Endodermal cell (in vitro differentiated cells): ENCODE measurements at regions not wholly inside any gene's neighbourhood (a gene's known extent, or its start where the extent isn't known, plus 50 kb on each side); places are given as distances from the start of the nearest gene placed in this dataset.

Experiments used
- DNase-seq: peaks from one replicate; pipeline ENCODE4 v3.0.0-alpha.2; 2017
- H3K27ac ChIP-seq: 2 replicates; pipeline ENCODE4 v1.5.1; 2013; ENCODE audit warnings: mild to moderate bottlenecking, low read depth, low read length, moderate library complexity
- H3K27me3 ChIP-seq: 2 replicates; pipeline ENCODE4 v1.6.1; 2013; ENCODE audit warnings: mild to moderate bottlenecking, low read length, moderate library complexity; ENCODE audit not compliant: insufficient read depth, control insufficient read depth, poor library complexity, severe bottlenecking
- H3K36me3 ChIP-seq: 2 replicates; pipeline ENCODE4 v1.7.0; 2013; ENCODE audit warnings: mild to moderate bottlenecking, low read length, moderate library complexity; ENCODE audit not compliant: control insufficient read depth, insufficient read depth
- H3K4me1 ChIP-seq: one replicate; pipeline ENCODE4 v1.7.0; 2013; ENCODE audit warnings: low read length; ENCODE audit not compliant: control insufficient read depth, insufficient read depth
- H3K4me3 ChIP-seq: 2 replicates; pipeline ENCODE4 v1.5.1; 2013; ENCODE audit warnings: mild to moderate bottlenecking, low read length, moderate library complexity
- H3K9ac ChIP-seq: 2 replicates; pipeline ENCODE4 v1.6.1; 2013; ENCODE audit warnings: mild to moderate bottlenecking, low read length, moderate library complexity; ENCODE audit not compliant: poor library complexity, severe bottlenecking; ENCODE audit errors: extremely low read depth
- H3K9me3 ChIP-seq: 2 replicates; pipeline ENCODE4 v1.6.1; 2013; ENCODE audit warnings: mild to moderate bottlenecking, low read length, moderate library complexity; ENCODE audit not compliant: control insufficient read depth
- H3K27ac Mint-ChIP-seq: 2 replicates; pipeline ENCODE4 v1.8.0; 2020; ENCODE audit warnings: mixed read lengths
- H3K27me3 Mint-ChIP-seq: 2 replicates; pipeline ENCODE4 v1.8.0; 2021; ENCODE audit warnings: mild to moderate bottlenecking, mixed read lengths; ENCODE audit not compliant: insufficient read depth
- H3K36me3 Mint-ChIP-seq: 2 replicates; pipeline ENCODE4 v1.8.0; 2020; ENCODE audit warnings: low read depth, mixed read lengths
- H3K4me1 Mint-ChIP-seq: 2 replicates; pipeline ENCODE4 v1.8.0; 2020; ENCODE audit warnings: mixed read lengths
- H3K4me3 Mint-ChIP-seq: 2 replicates; pipeline ENCODE4 v1.8.0; 2020; ENCODE audit warnings: mild to moderate bottlenecking, moderate library complexity, mixed read lengths
- H3K9me3 Mint-ChIP-seq: 2 replicates; pipeline ENCODE4 v1.8.0; 2020; ENCODE audit warnings: mild to moderate bottlenecking, mixed read lengths
- WGBS, 2 experiments: methylation state at CpG; one replicate each; pipeline versions ENCODE4 v1.1.5 to v1.1.7; 2013; ENCODE audit warnings: missing lambda C conversion rate in 2 of 2, mixed read lengths in 1 of 2; ENCODE audit not compliant: insufficient coverage in 1 of 2, insufficient read length in 1 of 2; 5-methylcytosine and 5-hydroxymethylcytosine counted together
- TF ChIP-seq, protein P1 (sequence below): fragments of 200-600 bp; sonication (generic); conservative IDR thresholded peaks from 2 replicates; pipeline ENCODE4 v1.5.0; 2021; ENCODE audit warnings: antibody characterized with exemption, mild to moderate bottlenecking

- DNase-seq: no peak
- Histone ChIP-seq H3K9me3 (no peaks in the 10 kb centered on the region), H3K4me1 (no peaks in the 10 kb centered on the region), H3K27ac (no peak overlapping the region), H3K27me3 (no peaks in the 10 kb centered on the region), H3K36me3 (no peaks in the 10 kb centered on the region), H3K4me3 (no peak overlapping the region), H3K9ac (no peak overlapping the region)
- TF ChIP-seq, protein P1, sequence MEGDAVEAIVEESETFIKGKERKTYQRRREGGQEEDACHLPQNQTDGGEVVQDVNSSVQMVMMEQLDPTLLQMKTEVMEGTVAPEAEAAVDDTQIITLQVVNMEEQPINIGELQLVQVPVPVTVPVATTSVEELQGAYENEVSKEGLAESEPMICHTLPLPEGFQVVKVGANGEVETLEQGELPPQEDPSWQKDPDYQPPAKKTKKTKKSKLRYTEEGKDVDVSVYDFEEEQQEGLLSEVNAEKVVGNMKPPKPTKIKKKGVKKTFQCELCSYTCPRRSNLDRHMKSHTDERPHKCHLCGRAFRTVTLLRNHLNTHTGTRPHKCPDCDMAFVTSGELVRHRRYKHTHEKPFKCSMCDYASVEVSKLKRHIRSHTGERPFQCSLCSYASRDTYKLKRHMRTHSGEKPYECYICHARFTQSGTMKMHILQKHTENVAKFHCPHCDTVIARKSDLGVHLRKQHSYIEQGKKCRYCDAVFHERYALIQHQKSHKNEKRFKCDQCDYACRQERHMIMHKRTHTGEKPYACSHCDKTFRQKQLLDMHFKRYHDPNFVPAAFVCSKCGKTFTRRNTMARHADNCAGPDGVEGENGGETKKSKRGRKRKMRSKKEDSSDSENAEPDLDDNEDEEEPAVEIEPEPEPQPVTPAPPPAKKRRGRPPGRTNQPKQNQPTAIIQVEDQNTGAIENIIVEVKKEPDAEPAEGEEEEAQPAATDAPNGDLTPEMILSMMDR: no peak
- H3K36me3 Mint-ChIP-seq: no peaks in the 10 kb centered on the region
- H3K27me3 Mint-ChIP-seq: no peaks in the 10 kb centered on the region
- H3K4me3 Mint-ChIP-seq: no peak overlapping the region
- 97 to 100% methylated on average over 1 of the region's 1 CpG for WGBS, 2 experiments
- no peaks in the 10 kb centered on the region for H3K4me1 Mint-ChIP-seq
- H3K9me3 Mint-ChIP-seq: no peaks in the 10 kb centered on the region
- no peak overlapping the region for H3K27ac Mint-ChIP-seq
These were observed 900.3 kb downstream of the CCSER2 start for GRCh38 chr10:85228726-85229125.

DNA sequence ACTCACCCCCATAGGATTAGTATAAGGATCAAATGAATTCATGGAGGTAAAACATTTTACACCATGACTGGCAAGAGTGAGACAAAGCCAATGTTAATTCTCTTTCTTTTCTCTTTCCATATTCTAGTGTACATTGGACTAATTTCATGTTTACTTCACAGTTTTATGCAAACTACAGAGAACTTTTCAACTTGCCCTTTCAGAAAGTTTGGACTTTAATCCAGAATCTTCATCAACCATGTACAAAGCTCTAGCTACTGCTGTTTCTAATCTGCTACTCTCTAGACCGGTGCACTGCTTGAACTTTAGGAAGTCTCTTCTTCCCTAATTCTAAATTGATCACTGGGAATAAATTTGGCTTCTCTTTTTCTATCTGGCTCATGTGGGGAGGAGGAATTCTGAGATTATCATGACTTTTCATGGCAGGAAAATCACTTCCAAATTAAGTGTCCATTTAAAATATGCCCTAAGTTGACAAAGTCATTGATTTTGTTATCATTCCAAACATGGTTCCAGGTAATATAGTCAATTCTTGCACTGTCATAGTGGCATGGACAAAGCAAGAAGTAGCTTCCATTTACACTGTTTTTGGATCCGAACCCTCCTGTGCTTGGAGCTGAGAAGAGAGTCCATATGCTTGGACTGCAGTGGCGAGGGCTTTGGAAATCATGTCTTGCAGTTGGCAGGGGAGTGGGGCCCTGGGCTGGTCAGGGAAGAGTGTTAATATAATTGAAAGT is 903.3 kb downstream of the CCSER2 start:
- H3K9me3 ChIP-seq: no peaks in the 10 kb centered on the region
- H3K27ac ChIP-seq: no peak overlapping the region
- Mint-ChIP-seq H3K27ac (no peak overlapping the region), H3K4me1 (no peaks in the 10 kb centered on the region), H3K9me3 (no peaks in the 10 kb centered on the region), H3K4me3 (no peak overlapping the region), H3K36me3 (no peaks in the 10 kb centered on the region), H3K27me3 (no peaks in the 10 kb centered on the region)
- H3K9ac ChIP-seq: no peak overlapping the region
- H3K27me3 ChIP-seq: no peaks in the 10 kb centered on the region
- DNase-seq: no peak
- H3K4me3 ChIP-seq: no peak overlapping the region
- H3K36me3 ChIP-seq: no peaks in the 10 kb centered on the region
- H3K4me1 ChIP-seq: no peaks in the 10 kb centered on the region
- WGBS, 2 experiments: 78 to 92% methylated on average over 3 of the region's 3 CpGs
- TF ChIP-seq, protein P1: no peak

GRCh38 chr10:85235258-85235657 is 906.9 kb downstream of the CCSER2 start:
- H3K9ac ChIP-seq: no peak overlapping the region
- DNase-seq: no peak
- H3K9me3 Mint-ChIP-seq: no peaks in the 10 kb centered on the region
- no peaks in the 10 kb centered on the region for H3K9me3 ChIP-seq
- H3K4me3 ChIP-seq: no peak overlapping the region
- no peaks in the 10 kb centered on the region for H3K36me3 Mint-ChIP-seq
- no peaks in the 10 kb centered on the region for H3K4me1 Mint-ChIP-seq
- H3K4me1 ChIP-seq: no peaks in the 10 kb centered on the region
- H3K36me3 ChIP-seq: no peaks in the 10 kb centered on the region
- H3K27ac Mint-ChIP-seq: no peak overlapping the region
- TF ChIP-seq, protein P1: no peak
- H3K4me3 Mint-ChIP-seq: no peak overlapping the region
- no peaks in the 10 kb centered on the region for H3K27me3 ChIP-seq
- WGBS, 2 experiments: 100% methylated on average over 2 of the region's 2 CpGs; no CpG with 5 or more reads in 1 of the 2 experiments
- peaks cover 3% of the 10 kb centered on the region for H3K27me3 Mint-ChIP-seq
- H3K27ac ChIP-seq: no peak overlapping the region
